ENCODE measurements at regions not wholly inside any gene's neighbourhood (a gene's known extent, or its start where the extent isn't known, plus 50 kb on each side); places are given as distances from the start of the nearest gene placed in this dataset.
"Not testable (repeated sequence)": the region's sequence is repeated elsewhere in the genome, so short reads cannot be mapped to it uniquely, and the experiment has no call there.

- TF ChIP-seq FOS (IDR thresholded peaks at IDR 0.05; ENCODE audit: borderline replicate concordance, insufficient read depth, low read length) (no peak), JUN (IDR thresholded peaks at IDR 0.05; ENCODE audit: borderline replicate concordance, insufficient read depth, insufficient read length, low read depth) (no peak), GATA2 (IDR thresholded peaks at IDR 0.05; ENCODE audit: insufficient read depth, insufficient read length, low read depth, low read length) (no peak), EZH2 (IDR thresholded peaks at IDR 0.05; ENCODE audit: borderline replicate concordance, low read depth, low read length, severe bottlenecking) (no peak), POLR2AphosphoS5 (IDR thresholded peaks at IDR 0.05; ENCODE audit: insufficient read depth, low read depth, low read length) (no peak), MYC (IDR thresholded peaks at IDR 0.05; ENCODE audit: low read depth, low read length) (no peak), POLR2A (IDR thresholded peaks at IDR 0.05; ENCODE audit: low read depth, low read length) (no peak)
- TF ChIP-seq, protein P1, sequence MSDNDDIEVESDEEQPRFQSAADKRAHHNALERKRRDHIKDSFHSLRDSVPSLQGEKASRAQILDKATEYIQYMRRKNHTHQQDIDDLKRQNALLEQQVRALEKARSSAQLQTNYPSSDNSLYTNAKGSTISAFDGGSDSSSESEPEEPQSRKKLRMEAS (IDR thresholded peaks at IDR 0.05; ENCODE audit: insufficient read depth, insufficient read length) = no peak
- TF ChIP-seq, protein P2, sequence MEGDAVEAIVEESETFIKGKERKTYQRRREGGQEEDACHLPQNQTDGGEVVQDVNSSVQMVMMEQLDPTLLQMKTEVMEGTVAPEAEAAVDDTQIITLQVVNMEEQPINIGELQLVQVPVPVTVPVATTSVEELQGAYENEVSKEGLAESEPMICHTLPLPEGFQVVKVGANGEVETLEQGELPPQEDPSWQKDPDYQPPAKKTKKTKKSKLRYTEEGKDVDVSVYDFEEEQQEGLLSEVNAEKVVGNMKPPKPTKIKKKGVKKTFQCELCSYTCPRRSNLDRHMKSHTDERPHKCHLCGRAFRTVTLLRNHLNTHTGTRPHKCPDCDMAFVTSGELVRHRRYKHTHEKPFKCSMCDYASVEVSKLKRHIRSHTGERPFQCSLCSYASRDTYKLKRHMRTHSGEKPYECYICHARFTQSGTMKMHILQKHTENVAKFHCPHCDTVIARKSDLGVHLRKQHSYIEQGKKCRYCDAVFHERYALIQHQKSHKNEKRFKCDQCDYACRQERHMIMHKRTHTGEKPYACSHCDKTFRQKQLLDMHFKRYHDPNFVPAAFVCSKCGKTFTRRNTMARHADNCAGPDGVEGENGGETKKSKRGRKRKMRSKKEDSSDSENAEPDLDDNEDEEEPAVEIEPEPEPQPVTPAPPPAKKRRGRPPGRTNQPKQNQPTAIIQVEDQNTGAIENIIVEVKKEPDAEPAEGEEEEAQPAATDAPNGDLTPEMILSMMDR (IDR thresholded peaks at IDR 0.05; ENCODE audit: extremely low read depth in 1 of 2, insufficient read depth in 1 of 2, low read depth in 1 of 2, low read length in 2 of 2) = no peak
- no peak overlapping the region for H3K27ac ChIP-seq (ENCODE audit: insufficient read depth, low read depth, low read length)
- no peaks in the 10 kb centered on the region for H3K27me3 ChIP-seq (ENCODE audit: control insufficient read depth in 2 of 2, insufficient read depth in 2 of 2, low read length in 2 of 2)
- no peak overlapping the region for H3K4me2 ChIP-seq (ENCODE audit: insufficient read depth, low read length)
- H3K36me3 ChIP-seq (ENCODE audit: control insufficient read depth in 2 of 2, extremely low read depth in 1 of 2, insufficient read depth in 2 of 2, low read length in 2 of 2) = no peaks in the 10 kb centered on the region
- peaks cover 6% of the 10 kb centered on the region for H3K9me3 ChIP-seq (replicated peaks; ENCODE audit: control insufficient read depth, insufficient read depth, low read length)
- H3K9ac ChIP-seq (replicated peaks; ENCODE audit: extremely low read depth, insufficient read depth, low read length) = no peak overlapping the region
- FAIRE-seq = no peak
- dilution Hi-C loops (cut with MboI; ENCODE audit: extremely low pct_ligation_motif_present, low sequenced_read_pairs) = no loop called here
- no peak for DNase-seq (ENCODE audit: low read depth, low spot score)
- no TSS peak for BruUV-seq (replicated peaks)
- intact Hi-C loops (cut with micrococcal nuclease) = no loop called here
- no peaks in the 10 kb centered on the region for H3K4me1 ChIP-seq (ENCODE audit: control insufficient read depth, extremely low read depth, insufficient read depth, low read length)
- H3K4me3 ChIP-seq (replicated peaks in 1 of 3; ENCODE audit: insufficient read depth in 1 of 3, low read depth in 1 of 3, low read length in 3 of 3) = no peak overlapping the region
- H2AFZ ChIP-seq (ENCODE audit: low read depth, low read length) = no peak overlapping the region
- no peaks in the 10 kb centered on the region for H3K79me2 ChIP-seq (ENCODE audit: control insufficient read depth, insufficient read depth, low read length)
- ChIA-PET CTCF (no interaction called here), POLR2A (no interaction called here)
- H4K20me1 ChIP-seq (replicated peaks; ENCODE audit: control insufficient read depth, extremely low read depth, insufficient read depth, low read length) = no peaks in the 10 kb centered on the region
- H3K9me1 ChIP-seq (replicated peaks; ENCODE audit: control insufficient read depth, extremely low read depth, insufficient read depth, low read length) = no peaks in the 10 kb centered on the region
Measured at GRCh38 chr5:2352101-2352861, 399.2 kb downstream of the IRX2 start.

GRCh38 chr5:2349768-2350167 is 401.7 kb downstream of the IRX2 start:
- H4K20me1 ChIP-seq (replicated peaks; ENCODE audit: control insufficient read depth, extremely low read depth, insufficient read depth, low read length); H3K9me1 ChIP-seq (replicated peaks; ENCODE audit: control insufficient read depth, extremely low read depth, insufficient read depth, low read length); BruUV-seq (replicated peaks); POLR2A ChIA-PET; H3K4me1 ChIP-seq (ENCODE audit: control insufficient read depth, extremely low read depth, insufficient read depth, low read length); H3K4me3 ChIP-seq (replicated peaks in 1 of 3; ENCODE audit: insufficient read depth in 1 of 3, low read depth in 1 of 3, low read length in 3 of 3); H3K79me2 ChIP-seq (ENCODE audit: control insufficient read depth, insufficient read depth, low read length); CTCF ChIA-PET; H2AFZ ChIP-seq (ENCODE audit: low read depth, low read length); H3K27ac ChIP-seq (ENCODE audit: insufficient read depth, low read depth, low read length); dilution Hi-C loops (cut with MboI; ENCODE audit: extremely low pct_ligation_motif_present, low sequenced_read_pairs); H3K9ac ChIP-seq (replicated peaks; ENCODE audit: extremely low read depth, insufficient read depth, low read length); H3K36me3 ChIP-seq (ENCODE audit: control insufficient read depth in 2 of 2, extremely low read depth in 1 of 2, insufficient read depth in 2 of 2, low read length in 2 of 2); H3K27me3 ChIP-seq (ENCODE audit: control insufficient read depth in 2 of 2, insufficient read depth in 2 of 2, low read length in 2 of 2); FAIRE-seq; H3K4me2 ChIP-seq (ENCODE audit: insufficient read depth, low read length); intact Hi-C loops (cut with micrococcal nuclease); DNase-seq (ENCODE audit: low read depth, low spot score); H3K9me3 ChIP-seq (replicated peaks; ENCODE audit: control insufficient read depth, insufficient read depth, low read length): not testable (repeated sequence)

All from endothelial cell of umbilical vein (primary cell).